ENCODE measurements at regions not wholly inside any gene's neighbourhood (a gene's known extent, or its start where the extent isn't known, plus 50 kb on each side); places are given as distances from the start of the nearest gene placed in this dataset.
A peak's percentile ranks its signal among the peaks of the same experiment; 100 is the strongest.

DNA sequence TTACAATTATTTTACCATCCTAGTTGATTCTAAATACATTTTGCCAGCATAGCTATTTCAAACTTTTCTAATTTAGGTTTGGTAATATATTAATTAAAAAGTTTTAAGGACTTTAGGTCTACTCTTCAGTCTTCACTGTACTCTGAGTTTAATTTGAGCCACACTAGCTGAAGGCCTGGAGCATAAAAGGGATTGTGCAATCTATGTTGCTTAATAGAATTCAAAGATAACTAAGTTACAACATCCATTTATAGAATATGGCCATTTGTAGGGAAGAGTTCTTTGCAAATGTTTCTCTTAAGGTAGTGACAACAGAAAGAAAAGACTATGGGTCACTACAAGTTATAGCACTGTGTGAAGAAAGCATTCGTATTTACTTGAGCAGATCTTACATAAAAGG is 702.2 kb upstream of the NRXN1 start:
- H3K27ac ChIP-seq, result no peak overlapping the region
- no peak overlapping the region for H2AFZ ChIP-seq
- no peaks in the 10 kb centered on the region for H3K9me3 ChIP-seq (ENCODE audit: insufficient read depth, low read depth)
- no peaks in the 10 kb centered on the region for H3K27me3 ChIP-seq (ENCODE audit: insufficient read depth, low read depth)
- no peaks in the 10 kb centered on the region for H3K79me2 ChIP-seq (ENCODE audit: low read depth)
- DNase-seq, result no peak
- no peaks in the 10 kb centered on the region for H3K36me3 ChIP-seq (ENCODE audit: low read depth)
- ChIA-PET POLR2A (ENCODE audit: unreplicated experiment) (no interaction called here), CTCF (no interaction called here)
- H3K4me3 ChIP-seq, result no peak overlapping the region
- no TSS peak for BruUV-seq (replicated peaks)
- no peaks in the 10 kb centered on the region for H4K20me1 ChIP-seq (ENCODE audit: insufficient read depth)
- TF ChIP-seq, protein P1, sequence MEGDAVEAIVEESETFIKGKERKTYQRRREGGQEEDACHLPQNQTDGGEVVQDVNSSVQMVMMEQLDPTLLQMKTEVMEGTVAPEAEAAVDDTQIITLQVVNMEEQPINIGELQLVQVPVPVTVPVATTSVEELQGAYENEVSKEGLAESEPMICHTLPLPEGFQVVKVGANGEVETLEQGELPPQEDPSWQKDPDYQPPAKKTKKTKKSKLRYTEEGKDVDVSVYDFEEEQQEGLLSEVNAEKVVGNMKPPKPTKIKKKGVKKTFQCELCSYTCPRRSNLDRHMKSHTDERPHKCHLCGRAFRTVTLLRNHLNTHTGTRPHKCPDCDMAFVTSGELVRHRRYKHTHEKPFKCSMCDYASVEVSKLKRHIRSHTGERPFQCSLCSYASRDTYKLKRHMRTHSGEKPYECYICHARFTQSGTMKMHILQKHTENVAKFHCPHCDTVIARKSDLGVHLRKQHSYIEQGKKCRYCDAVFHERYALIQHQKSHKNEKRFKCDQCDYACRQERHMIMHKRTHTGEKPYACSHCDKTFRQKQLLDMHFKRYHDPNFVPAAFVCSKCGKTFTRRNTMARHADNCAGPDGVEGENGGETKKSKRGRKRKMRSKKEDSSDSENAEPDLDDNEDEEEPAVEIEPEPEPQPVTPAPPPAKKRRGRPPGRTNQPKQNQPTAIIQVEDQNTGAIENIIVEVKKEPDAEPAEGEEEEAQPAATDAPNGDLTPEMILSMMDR (conservative IDR thresholded peaks at IDR 0.05), result no peak
- no peak for TF ChIP-seq EZH2 (IDR thresholded peaks at IDR 0.05; ENCODE audit: low read depth)
- intact Hi-C loops (cut with micrococcal nuclease; ENCODE audit: unreplicated experiment), result no loop called here
- H3F3A ChIP-seq (ENCODE audit: insufficient read depth, low read depth), result no peaks in the 10 kb centered on the region
- no peak overlapping the region for H3K4me2 ChIP-seq
- H3K4me1 ChIP-seq (replicated peaks; ENCODE audit: insufficient read depth), result no peaks in the 10 kb centered on the region
- no peaks in the 10 kb centered on the region; the same call in 1 of the 2 replicates for H3K9me2 ChIP-seq (ENCODE audit: insufficient read depth)

DNA sequence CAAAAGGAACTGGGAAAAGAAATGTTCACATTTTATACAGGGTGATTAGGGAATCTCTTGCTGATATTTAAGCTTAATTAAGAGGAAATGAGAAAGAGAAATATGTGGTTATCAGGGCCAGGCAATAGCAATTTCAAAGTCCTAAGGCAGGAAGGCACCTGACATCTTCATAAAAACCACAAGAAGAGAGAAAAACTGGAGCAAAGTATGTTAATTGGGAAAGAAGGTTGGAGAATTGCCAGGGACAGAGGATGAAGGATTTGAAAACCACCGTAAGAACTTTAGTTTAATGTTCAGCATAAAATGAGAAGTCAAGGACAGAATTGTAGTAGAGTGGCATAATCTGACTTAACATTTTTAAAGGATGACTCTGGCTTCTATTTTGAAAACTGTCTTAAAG is 691.8 kb upstream of the NRXN1 start:
- ChIA-PET CTCF (no interaction called here), POLR2A (ENCODE audit: unreplicated experiment) (no interaction called here)
- no peak overlapping the region for H3K27ac ChIP-seq
- H3K9me3 ChIP-seq (ENCODE audit: insufficient read depth, low read depth), result no peaks in the 10 kb centered on the region
- H2AFZ ChIP-seq, result no peak overlapping the region
- no peaks in the 10 kb centered on the region for H3K36me3 ChIP-seq (ENCODE audit: low read depth)
- intact Hi-C loops (cut with micrococcal nuclease; ENCODE audit: unreplicated experiment), result no loop called here
- H3K9me2 ChIP-seq (ENCODE audit: insufficient read depth), result no peaks in the 10 kb centered on the region
- H3F3A ChIP-seq (ENCODE audit: insufficient read depth, low read depth), result no peaks in the 10 kb centered on the region
- no peak for DNase-seq
- no peak overlapping the region for H3K4me2 ChIP-seq
- H3K4me1 ChIP-seq (replicated peaks; ENCODE audit: insufficient read depth), result no peaks in the 10 kb centered on the region
- BruUV-seq (replicated peaks), result no TSS peak
- no peaks in the 10 kb centered on the region for H3K27me3 ChIP-seq (ENCODE audit: insufficient read depth, low read depth)
- no peaks in the 10 kb centered on the region for H3K79me2 ChIP-seq (ENCODE audit: low read depth)
- H4K20me1 ChIP-seq (ENCODE audit: insufficient read depth), result no peaks in the 10 kb centered on the region
- H3K4me3 ChIP-seq, result no peak overlapping the region
- TF ChIP-seq EZH2 (IDR thresholded peaks at IDR 0.05; ENCODE audit: low read depth), result no peak
- TF ChIP-seq, protein P1 (conservative IDR thresholded peaks at IDR 0.05), result no peak

DNA sequence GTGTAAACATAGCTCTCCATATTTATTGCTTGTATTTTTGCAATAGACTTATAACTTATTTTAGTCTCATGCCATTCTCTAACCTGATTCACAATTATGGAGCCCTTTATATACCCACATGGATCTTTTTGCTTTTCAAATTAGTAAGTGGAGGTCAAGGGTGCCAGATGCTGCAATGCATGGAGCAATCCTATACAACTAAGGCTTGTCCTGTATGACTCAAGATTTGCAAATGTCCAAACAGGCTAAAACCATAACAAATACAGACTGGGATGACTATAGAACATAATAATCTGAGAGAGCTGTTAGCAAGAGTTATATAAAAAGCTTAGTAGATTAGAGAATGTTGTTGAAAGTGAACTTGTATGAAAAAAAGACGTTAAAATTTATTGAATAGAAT is 690.4 kb upstream of the NRXN1 start:
- no peaks in the 10 kb centered on the region for H3K4me1 ChIP-seq (replicated peaks; ENCODE audit: insufficient read depth)
- H4K20me1 ChIP-seq (ENCODE audit: insufficient read depth), result no peaks in the 10 kb centered on the region
- ChIA-PET POLR2A (ENCODE audit: unreplicated experiment) (no interaction called here), CTCF (no interaction called here)
- DNase-seq, result peak in 1 of 2 experiments; percentile 38
- no peaks in the 10 kb centered on the region for H3K9me3 ChIP-seq (ENCODE audit: insufficient read depth, low read depth)
- no peaks in the 10 kb centered on the region for H3F3A ChIP-seq (ENCODE audit: insufficient read depth, low read depth)
- intact Hi-C loops (cut with micrococcal nuclease; ENCODE audit: unreplicated experiment), result no loop called here
- no peak overlapping the region for H2AFZ ChIP-seq
- no peaks in the 10 kb centered on the region for H3K36me3 ChIP-seq (ENCODE audit: low read depth)
- no peak for TF ChIP-seq EZH2 (IDR thresholded peaks at IDR 0.05; ENCODE audit: low read depth)
- TF ChIP-seq, protein P1 (conservative IDR thresholded peaks at IDR 0.05), result no peak
- no peaks in the 10 kb centered on the region for H3K79me2 ChIP-seq (ENCODE audit: low read depth)
- no TSS peak for BruUV-seq (replicated peaks)
- no peaks in the 10 kb centered on the region for H3K9me2 ChIP-seq (ENCODE audit: insufficient read depth)
- no peaks in the 10 kb centered on the region for H3K27me3 ChIP-seq (ENCODE audit: insufficient read depth, low read depth)
- no peak overlapping the region for H3K27ac ChIP-seq
- no peak overlapping the region for H3K4me3 ChIP-seq
- no peak overlapping the region for H3K4me2 ChIP-seq

All from PC-9 (cell line).